ENCODE measurements at regions not wholly inside any gene's neighbourhood (a gene's known extent, or its start where the extent isn't known, plus 50 kb on each side); places are given as distances from the start of the nearest gene placed in this dataset.

DNA sequence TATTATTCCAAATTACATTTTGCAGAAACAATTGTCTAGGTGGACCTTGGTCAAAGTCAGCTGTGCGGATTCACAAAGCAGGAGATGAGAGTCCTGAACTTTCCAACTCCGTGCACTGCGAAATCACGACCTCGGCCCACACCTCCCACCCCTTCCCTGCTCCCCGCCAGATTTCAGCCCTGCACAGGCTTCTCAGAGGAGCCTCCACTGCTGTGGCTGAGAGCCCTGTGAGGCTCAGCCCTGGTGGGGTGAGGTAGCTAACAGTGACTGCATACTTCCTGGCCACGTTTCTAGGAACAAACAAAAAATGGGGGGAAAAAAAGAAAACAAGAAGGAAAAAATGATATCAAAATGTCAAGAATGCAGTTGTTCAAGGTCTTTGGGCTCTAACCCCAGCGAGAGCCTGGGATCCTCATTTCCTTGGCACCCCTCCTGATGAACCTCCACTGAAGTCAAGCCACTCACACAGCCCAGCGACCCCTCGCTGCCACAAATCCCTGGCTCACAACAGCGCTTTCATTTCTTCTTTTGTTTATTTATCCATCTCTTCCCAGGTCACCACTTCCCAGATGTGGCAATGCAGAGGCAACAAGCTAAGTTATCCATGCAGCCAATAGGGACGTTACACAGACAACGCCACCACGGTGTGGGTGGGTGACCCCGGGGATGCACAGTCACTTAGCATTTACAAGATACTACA is 729.7 kb upstream of the ID2 start:
- no peak for DNase-seq

DNA sequence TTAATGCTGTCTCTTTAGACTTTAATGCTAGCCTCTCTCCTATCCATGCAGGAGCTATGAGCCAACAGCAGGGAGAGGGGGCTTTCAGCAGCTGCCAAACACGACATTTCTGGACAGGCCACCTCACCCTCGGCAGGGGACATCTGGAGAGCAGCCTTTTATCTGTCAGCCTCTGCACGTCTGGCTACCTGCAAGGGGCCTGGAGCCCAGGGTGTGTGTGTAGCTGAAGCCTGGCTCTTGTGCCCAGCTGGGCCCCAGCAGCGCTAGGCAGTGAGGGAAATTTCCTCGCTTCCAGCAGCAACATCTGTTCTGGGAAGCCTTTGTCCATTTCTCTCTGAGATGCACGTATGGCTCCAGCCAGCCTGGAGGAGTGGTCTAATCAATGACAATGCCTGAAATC is 728.7 kb upstream of the ID2 start:
- no peak for DNase-seq

GRCh38 chr2:7954234-7954633 is 727.6 kb upstream of the ID2 start:
- no peak for DNase-seq

DNA sequence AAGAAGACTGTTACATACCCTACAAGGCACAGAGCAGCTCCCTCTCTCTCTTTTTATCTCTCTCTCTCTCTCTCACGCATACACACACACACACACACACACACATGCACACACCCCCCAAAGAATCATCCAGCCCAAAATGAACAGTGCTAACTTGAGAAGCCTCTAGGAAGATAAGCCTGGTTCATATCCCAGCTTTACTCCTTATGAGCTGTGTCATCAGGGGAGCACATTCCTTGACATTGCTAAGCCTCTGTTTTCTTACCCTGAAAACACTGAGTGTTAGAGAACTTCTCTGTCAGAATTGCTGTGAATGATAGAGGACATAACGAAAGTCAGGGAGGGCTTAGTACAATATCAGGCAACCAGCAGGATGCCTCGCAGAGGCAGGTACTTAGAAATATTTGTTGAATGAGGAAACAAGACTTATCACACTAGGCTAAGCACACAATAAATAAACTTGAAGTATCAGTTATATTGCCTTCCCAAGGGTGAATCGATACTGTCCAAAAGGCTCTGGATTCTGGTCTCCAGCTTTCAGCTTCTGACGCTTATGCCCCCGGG is 725.6 kb upstream of the ID2 start:
- no peak for DNase-seq

- DNase-seq = no peak
These were observed 720.3 kb upstream of the ID2 start for GRCh38 chr2:7961550-7961949.

- DNase-seq = no peak
These were observed 719.7 kb upstream of the ID2 start for GRCh38 chr2:7962161-7962560.

DNA sequence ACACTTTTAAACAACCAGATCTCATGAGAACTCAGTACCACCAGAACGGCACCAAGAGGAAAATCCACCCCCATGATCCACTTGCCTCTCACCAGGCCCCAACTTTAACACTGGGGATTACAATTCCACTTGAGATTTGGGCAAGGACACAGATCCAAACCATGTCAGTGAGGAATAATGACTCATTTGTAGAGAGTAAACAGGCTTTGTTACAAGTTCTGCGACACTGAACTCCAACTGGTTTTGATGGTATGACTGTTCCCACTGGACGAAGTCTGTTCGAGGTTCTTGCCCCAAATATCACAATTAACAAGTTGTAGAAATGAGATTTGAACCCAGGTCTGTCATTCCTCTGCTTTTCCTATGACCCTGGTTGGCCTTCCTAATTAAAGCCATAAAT is 718.1 kb upstream of the ID2 start:
- no peak for DNase-seq

DNA sequence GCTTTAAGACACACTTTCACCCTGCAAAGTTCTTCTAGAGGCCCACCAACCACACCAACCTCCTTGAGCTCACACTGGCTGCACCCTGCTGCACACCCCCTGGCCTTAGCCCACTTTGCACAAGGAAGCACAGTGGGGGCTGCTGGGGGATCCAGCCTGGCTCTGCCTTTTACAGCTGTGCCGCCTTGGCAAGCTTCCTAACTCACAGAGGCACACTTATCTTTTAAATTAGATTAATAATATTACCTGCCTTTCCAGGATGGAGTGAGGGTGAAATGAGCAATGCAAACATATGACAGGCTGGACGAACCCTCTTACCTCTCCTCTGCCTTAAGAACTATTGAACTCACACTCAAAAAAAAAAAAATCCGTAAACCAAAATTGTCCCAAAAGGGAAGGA is 715.8 kb upstream of the ID2 start:
- DNase-seq = no peak

GRCh38 chr2:7967707-7968405 is 714.0 kb upstream of the ID2 start:
- DNase-seq = no peak

DNA sequence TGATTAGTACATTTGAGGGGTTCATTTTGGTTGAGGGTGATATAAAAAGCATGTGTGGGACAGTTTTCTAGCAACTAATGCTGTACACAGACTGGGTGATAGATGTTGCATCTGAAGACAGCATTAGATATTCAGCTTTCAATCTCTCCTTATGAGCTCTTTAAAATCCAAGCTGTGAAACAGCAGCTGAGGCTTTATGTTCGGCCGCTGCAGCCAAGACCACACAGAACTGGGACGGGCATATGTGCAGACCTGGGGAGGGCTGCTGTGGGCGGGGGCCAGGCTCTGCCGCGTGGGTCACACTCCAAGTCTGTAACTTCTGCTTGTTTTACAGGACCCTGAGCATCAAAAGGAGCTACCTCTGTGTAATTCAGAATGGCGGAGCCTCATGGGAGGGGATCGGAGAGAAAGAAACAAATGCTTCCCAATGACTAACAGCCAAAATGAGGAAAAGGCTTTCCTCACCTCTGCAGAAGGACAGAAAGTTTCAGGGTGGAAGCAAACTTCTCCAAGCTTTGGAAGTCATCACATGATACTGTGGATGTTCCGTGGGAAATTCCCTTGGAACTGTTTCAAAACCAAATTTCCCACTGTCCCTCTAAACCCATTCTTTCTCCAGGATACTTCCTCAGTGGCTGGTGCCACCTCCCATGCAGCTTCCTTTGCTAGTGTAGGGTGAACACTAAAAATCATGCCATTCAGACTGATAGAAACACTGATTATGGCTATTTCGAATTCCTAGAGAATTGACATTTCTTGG is 711.9 kb upstream of the ID2 start:
- DNase-seq = no peak

GRCh38 chr2:7971248-7971647 is 710.6 kb upstream of the ID2 start:
- DNase-seq = no peak

- DNase-seq = no peak
These were observed 710.0 kb upstream of the ID2 start for GRCh38 chr2:7971841-7972240.

- no peak for DNase-seq
These were observed 709.2 kb upstream of the ID2 start for GRCh38 chr2:7972670-7973069.

- DNase-seq = no peak
These were observed 707.9 kb upstream of the ID2 start for GRCh38 chr2:7973801-7974480.

DNA sequence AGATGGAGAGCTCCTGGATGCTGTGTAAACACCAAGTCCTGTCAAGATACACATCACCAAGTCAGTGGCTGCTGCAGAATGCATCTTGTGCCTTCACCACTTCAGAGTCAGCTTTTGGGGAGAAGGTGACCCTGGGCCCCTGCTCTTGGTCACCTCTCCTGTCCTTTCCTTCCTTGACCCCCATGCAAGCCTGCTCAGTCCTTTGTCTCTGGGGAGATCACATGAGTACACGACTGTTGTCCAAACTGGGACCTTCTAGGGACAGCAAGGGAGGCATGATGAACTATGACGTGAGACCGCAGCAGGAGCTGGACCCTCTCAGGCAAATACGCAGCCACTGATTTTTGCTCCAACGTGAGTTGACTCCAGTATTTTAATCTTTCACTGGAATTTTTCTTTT is 706.9 kb upstream of the ID2 start:
- no peak for DNase-seq

- no peak for DNase-seq
These were observed 705.6 kb upstream of the ID2 start for GRCh38 chr2:7976206-7976605.

- no peak for DNase-seq
These were observed 703.9 kb upstream of the ID2 start for GRCh38 chr2:7977981-7978380.

- DNase-seq = no peak
These were observed 699.8 kb upstream of the ID2 start for GRCh38 chr2:7982054-7982453.

- DNase-seq = no peak
These were observed 698.4 kb upstream of the ID2 start for GRCh38 chr2:7983451-7983850.

DNA sequence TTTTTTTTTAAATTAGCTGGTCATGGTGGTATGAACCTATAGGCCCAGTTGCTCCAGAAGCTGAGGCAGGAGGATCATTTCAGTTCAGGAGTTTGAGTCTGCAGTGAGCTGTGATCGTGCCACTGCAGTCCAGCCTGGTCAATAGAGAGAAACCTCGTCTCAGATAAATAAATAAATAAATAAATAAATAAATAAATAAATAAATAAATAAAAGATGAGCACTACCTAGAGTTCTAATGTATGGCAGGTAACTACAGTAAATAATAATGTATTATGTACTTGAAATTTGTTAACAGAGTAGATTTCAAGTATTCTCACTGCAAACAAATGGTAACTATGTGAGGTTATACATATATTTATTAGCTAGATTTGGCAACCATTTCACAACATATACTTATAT is 697.9 kb upstream of the ID2 start:
- no peak for DNase-seq

DNA sequence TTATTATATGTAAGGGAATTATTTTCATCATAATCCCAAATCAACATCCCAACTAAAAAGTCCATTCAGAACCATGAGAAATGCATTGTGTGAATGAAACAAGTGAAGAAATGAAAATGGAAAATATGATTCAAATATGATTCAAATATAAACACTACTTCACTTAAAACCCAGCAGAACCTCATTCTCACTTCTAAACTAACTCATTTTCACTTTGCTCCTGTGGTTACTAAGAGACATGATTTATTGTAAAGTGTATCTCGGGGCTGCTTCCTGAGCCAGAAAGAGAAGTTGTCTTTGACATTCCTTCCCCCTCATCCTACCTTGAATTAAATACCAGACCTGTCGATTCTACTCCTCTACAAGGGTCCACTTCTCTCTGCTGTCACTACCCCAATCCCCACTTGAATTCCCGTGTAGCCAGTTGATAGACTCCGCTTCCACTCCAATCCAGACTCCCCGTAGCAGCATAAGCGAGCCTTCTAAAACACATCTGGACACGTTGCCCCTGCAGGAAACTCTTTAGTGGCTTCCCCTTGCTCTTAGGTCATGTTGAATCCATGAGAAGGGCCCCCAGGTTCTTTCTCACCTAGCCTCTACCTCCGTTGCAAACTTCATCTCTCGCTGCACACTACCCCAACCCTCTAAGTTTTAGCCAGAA is 697.0 kb upstream of the ID2 start:
- no peak for DNase-seq

- DNase-seq = no peak
These were observed 695.4 kb upstream of the ID2 start for GRCh38 chr2:7986431-7986830.

DNA sequence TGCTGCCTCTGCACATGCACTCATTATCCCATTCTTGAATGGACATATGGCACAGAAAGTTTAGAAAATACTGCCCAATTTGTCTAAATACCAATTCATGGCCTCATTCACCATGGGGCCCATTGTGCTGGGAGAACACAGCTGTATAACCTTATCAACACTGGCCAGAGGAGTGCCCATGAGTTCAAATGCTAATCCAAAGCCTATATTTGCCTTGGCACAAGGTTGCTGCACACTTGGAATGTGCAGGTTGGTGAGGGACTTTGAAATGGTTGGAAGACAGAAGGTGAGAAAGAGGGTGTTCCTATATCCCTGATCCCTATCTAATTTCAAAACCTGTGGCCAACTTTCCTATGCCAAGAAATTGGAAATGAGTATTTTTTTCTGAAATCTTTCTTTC is 693.9 kb upstream of the ID2 start:
- no peak for DNase-seq
